Hematopoietic multipotent progenitor cell treated with erythropoietin and hydrocortisone succinate and interleukin-3 and kit ligand, for 17 days (in vitro differentiated cells): ENCODE measurements at regions not wholly inside any gene's neighbourhood (a gene's known extent, or its start where the extent isn't known, plus 50 kb on each side); places are given as distances from the start of the nearest gene placed in this dataset.

Experiments used
- DNase-seq: peaks from one replicate; pipeline ENCODE4 v3.0.0-alpha.2; 2015; ENCODE audit warnings: low spot score

GRCh38 chr14:82830596-82830995 is 1296.9 kb upstream of the SEL1L start:
- DNase-seq, result no peak

- no peak for DNase-seq
Measured at GRCh38 chr14:82836256-82836950, 1302.8 kb upstream of the SEL1L start.

DNA sequence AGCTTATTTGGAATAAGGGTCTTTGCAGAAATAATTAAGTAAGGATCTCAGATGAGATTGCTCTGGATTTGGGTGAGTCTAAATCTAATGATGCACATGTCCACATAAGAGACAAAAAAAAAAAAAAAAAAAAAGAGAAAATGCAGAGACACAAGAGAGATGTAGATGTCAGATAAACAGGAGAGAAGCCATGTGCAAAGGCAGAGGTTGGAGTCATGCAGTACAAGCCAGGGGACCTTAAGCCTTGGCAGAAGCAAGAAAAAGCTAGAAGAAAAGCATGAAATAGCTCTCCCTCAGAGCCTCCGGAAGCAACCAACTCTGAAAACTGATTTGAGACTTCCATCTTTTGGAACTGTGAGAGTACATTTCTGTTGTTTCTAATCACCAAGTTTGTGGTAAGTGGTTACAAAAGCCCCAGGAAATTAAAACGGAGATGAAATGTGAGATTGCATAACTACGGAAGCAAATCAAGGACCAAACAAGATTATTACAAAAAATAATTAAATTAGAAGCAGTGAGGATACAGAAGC is 1304.0 kb upstream of the SEL1L start:
- no peak for DNase-seq

DNA sequence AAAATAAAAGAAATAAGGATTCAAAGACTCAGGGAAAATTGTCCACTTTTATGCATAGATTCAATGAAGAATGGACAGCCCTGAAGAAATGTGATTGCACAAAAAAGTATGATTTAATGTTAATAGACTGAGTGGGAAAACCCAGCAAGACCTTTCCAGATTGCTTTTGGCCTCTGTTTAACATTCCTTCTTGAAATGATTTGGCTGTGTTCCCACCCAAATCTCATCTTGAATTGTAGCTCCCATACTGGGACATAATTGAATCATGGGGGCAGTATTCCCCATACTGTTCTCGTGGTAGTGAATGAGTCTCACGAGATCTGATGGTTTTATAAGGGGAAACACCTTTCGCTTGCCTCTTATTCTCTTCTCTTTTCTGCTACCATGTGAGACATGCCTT is 1316.9 kb upstream of the SEL1L start:
- DNase-seq, result no peak

GRCh38 chr14:82854131-82854530 is 1320.5 kb upstream of the SEL1L start:
- DNase-seq, result no peak

DNA sequence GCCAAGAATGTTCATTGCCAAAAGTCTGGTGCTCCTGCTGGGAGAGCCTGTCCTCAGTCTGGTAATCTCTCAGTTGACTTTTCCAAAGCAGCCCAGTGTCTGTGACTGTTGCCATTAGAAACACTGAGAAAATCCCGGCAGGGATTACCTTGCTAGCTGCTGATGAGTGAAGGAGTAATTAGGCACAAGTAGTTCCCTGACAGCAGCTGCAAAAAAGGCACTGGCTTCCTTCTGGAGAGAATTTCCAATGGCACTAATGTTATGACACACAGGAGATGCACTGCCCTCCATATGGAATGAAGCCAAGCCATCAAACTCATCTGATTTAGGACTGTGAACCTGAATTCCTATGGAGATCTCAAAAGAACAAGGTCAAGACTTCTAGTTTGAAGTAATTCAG is 1321.2 kb upstream of the SEL1L start:
- no peak for DNase-seq

DNA sequence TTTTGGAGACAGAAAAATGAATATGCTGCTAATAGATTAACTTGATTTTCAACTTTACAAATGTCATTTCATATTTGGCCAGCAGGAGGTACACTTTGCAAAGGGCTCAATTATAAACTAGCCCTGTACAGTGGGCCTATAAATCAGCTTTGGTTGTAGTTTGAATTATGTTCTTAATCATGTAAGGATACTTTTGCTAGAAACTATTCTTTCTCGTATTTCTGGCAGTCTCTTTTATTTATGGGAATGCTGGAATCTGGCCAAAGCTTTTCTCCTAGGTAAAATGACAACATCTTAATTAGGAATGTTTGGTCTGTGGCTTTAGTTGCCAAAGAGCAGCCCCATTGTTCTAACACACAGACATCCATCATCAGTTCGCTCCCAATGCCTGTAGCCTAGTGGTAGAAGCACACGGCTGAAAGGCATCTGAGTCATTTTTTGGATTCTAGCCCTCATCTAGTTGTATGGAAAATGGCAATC is 1322.3 kb upstream of the SEL1L start:
- no peak for DNase-seq

GRCh38 chr14:82861313-82861712 is 1327.7 kb upstream of the SEL1L start:
- no peak for DNase-seq

- no peak for DNase-seq
Measured at GRCh38 chr14:82872494-82872893, 1338.8 kb upstream of the SEL1L start.

- DNase-seq, result no peak
Measured at GRCh38 chr14:82878951-82879350, 1345.3 kb upstream of the SEL1L start.

DNA sequence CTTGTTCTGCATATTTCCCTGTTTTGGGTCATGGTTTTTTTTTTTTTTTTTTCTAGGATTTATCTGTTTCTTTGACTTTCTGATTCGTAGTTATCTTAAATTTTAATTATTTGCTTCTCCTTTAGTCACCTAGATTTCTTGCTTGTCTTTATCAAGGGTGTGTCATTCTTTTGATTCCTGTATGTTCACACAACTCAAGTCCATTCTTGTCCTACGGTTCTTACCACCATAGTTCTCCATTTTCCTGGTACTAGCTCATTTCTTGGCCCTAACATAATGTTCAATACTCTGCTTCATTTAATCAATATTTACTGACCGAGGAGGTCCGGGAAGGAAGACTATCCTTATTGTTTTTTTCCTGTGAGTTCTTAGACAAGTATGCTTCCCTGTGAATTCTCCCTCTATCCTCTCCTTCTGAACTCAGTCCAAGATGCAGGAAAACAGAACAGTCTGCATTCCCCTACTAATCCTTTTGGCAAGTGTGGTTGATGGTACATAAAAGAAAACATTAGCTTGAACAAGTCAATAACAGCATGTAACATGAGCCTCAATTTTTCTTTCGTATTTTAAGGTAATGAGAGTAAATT is 1346.4 kb upstream of the SEL1L start:
- no peak for DNase-seq

- no peak for DNase-seq
Measured at GRCh38 chr14:82886670-82887069, 1353.0 kb upstream of the SEL1L start.

GRCh38 chr14:82889701-82890100 is 1356.0 kb upstream of the SEL1L start:
- no peak for DNase-seq

DNA sequence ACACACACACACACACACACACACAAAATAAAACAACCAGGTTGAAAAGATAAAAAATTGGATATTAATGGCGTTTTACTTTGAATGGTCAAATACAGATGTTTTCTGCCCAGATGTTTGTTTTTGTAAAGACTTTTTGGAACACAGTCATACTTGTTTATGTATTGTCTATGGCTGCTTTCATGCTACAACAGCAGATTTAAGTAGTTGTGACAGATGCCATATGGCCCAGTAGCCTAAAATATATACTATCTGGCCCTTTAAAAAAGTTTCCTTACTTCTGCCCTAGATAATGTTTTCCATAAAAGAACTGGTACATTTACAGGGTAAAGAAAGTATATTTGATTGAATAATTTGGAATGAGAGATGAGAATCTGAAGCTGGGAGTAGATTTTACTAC is 1362.8 kb upstream of the SEL1L start:
- no peak for DNase-seq

GRCh38 chr14:82897469-82898308 is 1364.0 kb upstream of the SEL1L start:
- no peak for DNase-seq

GRCh38 chr14:82905762-82906161 is 1372.1 kb upstream of the SEL1L start:
- DNase-seq, result no peak

- DNase-seq, result no peak
Measured at GRCh38 chr14:82911930-82912329, 1378.3 kb upstream of the SEL1L start.

DNA sequence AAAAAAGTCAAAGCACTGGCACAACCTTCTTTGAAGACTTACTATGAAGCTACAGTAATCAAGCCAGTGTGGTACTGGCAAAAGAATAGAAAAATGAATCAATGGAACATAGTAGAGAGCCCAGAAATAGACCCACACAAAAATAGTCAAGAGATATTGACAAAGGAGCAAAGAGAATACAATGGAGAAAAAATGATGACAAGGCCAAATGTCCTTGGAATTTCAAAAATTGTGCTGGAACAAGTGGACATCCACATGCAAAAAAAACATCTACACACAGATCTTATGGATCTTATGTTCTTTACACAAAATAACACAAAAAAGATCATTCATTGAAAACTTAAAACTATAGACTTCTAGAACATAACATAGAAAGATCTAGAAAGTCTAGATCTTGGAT is 1379.7 kb upstream of the SEL1L start:
- DNase-seq, result no peak

DNA sequence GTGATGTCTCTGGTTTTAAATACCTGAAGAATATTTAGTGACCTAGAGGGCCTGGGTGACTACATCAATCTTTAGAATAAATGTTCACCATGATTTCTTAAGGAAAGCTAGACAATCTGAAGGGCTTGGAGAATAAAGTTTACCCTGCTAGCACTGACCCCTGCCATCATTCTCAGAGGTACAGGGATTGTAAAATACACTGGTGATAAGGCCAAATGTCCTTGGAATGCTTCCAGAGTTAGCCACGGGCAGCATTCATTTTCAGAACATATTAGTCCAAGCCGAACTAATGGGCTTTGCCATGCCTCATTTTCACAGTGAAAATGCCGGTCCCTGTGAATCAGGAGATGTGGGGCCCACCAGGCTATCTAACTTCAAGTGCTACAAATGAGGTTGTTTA is 1381.7 kb upstream of the SEL1L start:
- DNase-seq, result no peak

DNA sequence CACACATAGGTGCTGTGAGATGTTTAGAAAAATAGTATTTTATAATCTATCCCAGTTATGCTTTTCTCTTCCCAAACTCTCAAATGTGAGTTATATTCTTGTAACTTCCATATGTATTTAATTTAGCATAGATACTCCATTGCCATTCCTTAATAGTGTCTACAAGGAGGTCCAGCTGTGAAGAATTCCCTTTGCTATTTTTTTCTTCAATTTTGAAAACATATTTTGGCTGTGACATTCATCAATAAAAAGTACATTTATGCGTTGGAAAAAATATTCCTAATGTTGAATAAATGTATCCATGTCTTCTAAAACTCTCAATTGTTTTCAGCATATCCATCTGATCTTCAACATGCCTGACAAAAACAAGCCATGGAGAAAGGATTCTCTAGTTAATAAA is 1402.0 kb upstream of the SEL1L start:
- no peak for DNase-seq

GRCh38 chr14:82951171-82951570 is 1417.5 kb upstream of the SEL1L start:
- DNase-seq, result no peak

DNA sequence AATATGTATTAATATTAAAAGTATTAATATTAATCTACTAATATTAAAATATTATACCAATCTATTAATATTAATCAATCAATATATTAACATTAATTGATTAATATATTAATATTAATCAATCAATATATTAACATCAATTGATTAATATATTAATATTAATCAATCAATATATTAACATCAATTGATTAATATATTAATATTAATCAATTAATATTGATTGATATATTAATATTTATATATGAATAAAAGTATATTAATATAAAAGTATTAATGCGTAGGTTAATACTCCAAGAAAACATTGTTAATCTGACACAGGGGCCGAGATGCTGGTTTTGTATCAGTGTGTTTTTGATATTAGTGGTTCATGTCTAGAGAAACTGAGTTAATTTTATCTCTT is 1430.1 kb upstream of the SEL1L start:
- DNase-seq, result no peak
